ENCODE measurements at regions not wholly inside any gene's neighbourhood (a gene's known extent, or its start where the extent isn't known, plus 50 kb on each side); places are given as distances from the start of the nearest gene placed in this dataset.

DNA sequence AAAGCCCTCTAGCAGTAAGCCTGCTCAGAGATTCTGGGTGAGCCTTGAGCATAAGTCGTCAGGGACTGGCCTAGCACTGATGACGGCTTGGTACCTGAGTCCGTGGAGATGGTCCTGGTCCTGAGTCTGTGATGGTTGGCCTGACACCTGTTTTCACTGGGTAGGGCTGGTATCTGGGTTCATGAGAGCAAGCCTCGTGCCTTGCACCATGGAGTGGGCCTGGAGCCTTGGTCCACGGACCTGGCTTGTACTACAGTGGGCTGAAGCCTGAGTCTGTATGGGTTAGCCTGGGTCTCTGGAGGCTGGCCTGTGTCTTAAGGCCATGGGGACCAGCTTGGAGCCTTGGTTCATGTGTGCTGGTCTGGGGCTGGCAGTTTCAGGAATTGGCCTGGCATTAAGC is 310.3 kb upstream of the ISL1 start:
- TF ChIP-seq, protein P1, sequence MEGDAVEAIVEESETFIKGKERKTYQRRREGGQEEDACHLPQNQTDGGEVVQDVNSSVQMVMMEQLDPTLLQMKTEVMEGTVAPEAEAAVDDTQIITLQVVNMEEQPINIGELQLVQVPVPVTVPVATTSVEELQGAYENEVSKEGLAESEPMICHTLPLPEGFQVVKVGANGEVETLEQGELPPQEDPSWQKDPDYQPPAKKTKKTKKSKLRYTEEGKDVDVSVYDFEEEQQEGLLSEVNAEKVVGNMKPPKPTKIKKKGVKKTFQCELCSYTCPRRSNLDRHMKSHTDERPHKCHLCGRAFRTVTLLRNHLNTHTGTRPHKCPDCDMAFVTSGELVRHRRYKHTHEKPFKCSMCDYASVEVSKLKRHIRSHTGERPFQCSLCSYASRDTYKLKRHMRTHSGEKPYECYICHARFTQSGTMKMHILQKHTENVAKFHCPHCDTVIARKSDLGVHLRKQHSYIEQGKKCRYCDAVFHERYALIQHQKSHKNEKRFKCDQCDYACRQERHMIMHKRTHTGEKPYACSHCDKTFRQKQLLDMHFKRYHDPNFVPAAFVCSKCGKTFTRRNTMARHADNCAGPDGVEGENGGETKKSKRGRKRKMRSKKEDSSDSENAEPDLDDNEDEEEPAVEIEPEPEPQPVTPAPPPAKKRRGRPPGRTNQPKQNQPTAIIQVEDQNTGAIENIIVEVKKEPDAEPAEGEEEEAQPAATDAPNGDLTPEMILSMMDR (IDR thresholded peaks at IDR 0.05) = no peak
- TF ChIP-seq POLR2A (IDR thresholded peaks at IDR 0.05) = no peak

Measured in uterus (tissue), 2 donors.